ENCODE measurements at regions not wholly inside any gene's neighbourhood (a gene's known extent, or its start where the extent isn't known, plus 50 kb on each side); places are given as distances from the start of the nearest gene placed in this dataset.

GRCh38 chr2:51990684-51991083 lies 958.8 kb upstream of the NRXN1 start:
- no peak for TF ChIP-seq CTCF (IDR thresholded peaks at IDR 0.05)
- TF ChIP-seq POLR2A (IDR thresholded peaks at IDR 0.05), result no peak
